Epithelial cell of esophagus (primary cell): ENCODE measurements at regions not wholly inside any gene's neighbourhood (a gene's known extent, or its start where the extent isn't known, plus 50 kb on each side); places are given as distances from the start of the nearest gene placed in this dataset.

ENCODE experiments used
- DNase-seq: peaks from one replicate; pipeline ENCODE4 v3.0.0; 2010; ENCODE audit warnings: low read depth
- H3K4me3 ChIP-seq: 2 replicates; pipeline ENCODE4 v1.5.1; 2011; ENCODE audit warnings: mild to moderate bottlenecking, low read length, control low read depth
- CTCF ChIP-seq: IDR thresholded peaks from 2 replicates; pipeline ENCODE4 v1.5.1; 2011; ENCODE audit warnings: low read depth, mild to moderate bottlenecking, low read length, control low read depth, inconsistent platforms; ENCODE audit not compliant: insufficient read depth; ENCODE audit errors: missing control alignments

GRCh38 chr13:26502826-26503225 is 54.7 kb upstream of the WASF3 start:
- no peak for TF ChIP-seq CTCF
- peak; percentile 50 for DNase-seq
- no peak overlapping the region for H3K4me3 ChIP-seq

GRCh38 chr13:26503826-26504594 is 53.5 kb upstream of the WASF3 start:
- H3K4me3 ChIP-seq: no peak overlapping the region
- no peak for TF ChIP-seq CTCF
- DNase-seq: no peak
